Neural progenitor cell (in vitro differentiated cells): ENCODE measurements at regions not wholly inside any gene's neighbourhood (a gene's known extent, or its start where the extent isn't known, plus 50 kb on each side); places are given as distances from the start of the nearest gene placed in this dataset.
A peak's percentile ranks its signal among the peaks of the same experiment; 100 is the strongest.

Source experiments
- DNase-seq: peaks from one replicate; pipeline ENCODE4 v3.0.0-alpha.2; 2016; ENCODE audit warnings: low spot score
- H2AFZ ChIP-seq: fragments of 200-600 bp; sonication (generic); replicated peaks from 2 replicates; pipeline ENCODE4 v1.6.1; 2016; ENCODE audit warnings: antibody characterized with exemption
- H3F3A ChIP-seq: fragments of 200-600 bp; sonication (generic); 2 replicates; pipeline ENCODE4 v1.6.1; 2016; ENCODE audit warnings: antibody characterized with exemption, low read depth
- H3K27ac ChIP-seq: fragments of 200-600 bp; sonication (generic); 2 replicates; pipeline ENCODE4 v1.5.1; 2016; ENCODE audit warnings: mild to moderate bottlenecking
- H3K27me3 ChIP-seq: fragments of 200-600 bp; sonication (generic); 2 replicates; pipeline ENCODE4 v1.6.1; 2016; ENCODE audit warnings: mild to moderate bottlenecking, moderate library complexity
- H3K36me3 ChIP-seq: fragments of 200-600 bp; sonication (generic); 2 replicates; pipeline ENCODE4 v1.5.1; 2016
- H3K4me1 ChIP-seq: fragments of 200-600 bp; sonication (generic); 2 replicates; pipeline ENCODE4 v1.6.1; 2016; ENCODE audit warnings: mixed run types
- H3K4me2 ChIP-seq: fragments of 200-600 bp; sonication (generic); 2 replicates; pipeline ENCODE4 v1.6.1; 2016
- H3K4me3 ChIP-seq: fragments of 200-600 bp; sonication (generic); 2 replicates; pipeline ENCODE4 v1.5.1; 2016
- H3K79me2 ChIP-seq: fragments of 200-600 bp; sonication (generic); 2 replicates; pipeline ENCODE4 v1.6.1; 2016; ENCODE audit warnings: low read depth
- H3K9ac ChIP-seq: fragments of 200-600 bp; sonication (generic); 2 replicates; pipeline ENCODE4 v1.6.1; 2016
- H3K9me3 ChIP-seq: fragments of 200-600 bp; sonication (generic); 2 replicates; pipeline ENCODE4 v1.5.1; 2016; ENCODE audit warnings: low read depth
- H4K20me1 ChIP-seq: fragments of 200-600 bp; sonication (generic); 2 replicates; pipeline ENCODE4 v1.6.1; 2016; ENCODE audit warnings: low read depth
- H3K27ac Mint-ChIP-seq: 3 replicates; pipeline ENCODE4 v1.8.0; 2021; ENCODE audit warnings: mixed read lengths
- H3K27me3 Mint-ChIP-seq: 2 replicates; pipeline ENCODE4 v1.8.0; 2022; ENCODE audit warnings: low read depth, mild to moderate bottlenecking, inconsistent platforms, moderate library complexity, mixed read lengths; ENCODE audit not compliant: insufficient read depth
- H3K36me3 Mint-ChIP-seq: 3 replicates; pipeline ENCODE4 v1.8.0; 2021; ENCODE audit warnings: mixed read lengths
- H3K4me1 Mint-ChIP-seq: 3 replicates; pipeline ENCODE4 v1.8.0; 2021; ENCODE audit warnings: mixed read lengths
- H3K4me3 Mint-ChIP-seq: 3 replicates; pipeline ENCODE4 v1.8.0; 2021; ENCODE audit warnings: mild to moderate bottlenecking, moderate library complexity, mixed read lengths
- H3K9me3 Mint-ChIP-seq: 3 replicates; pipeline ENCODE4 v1.8.0; 2020; ENCODE audit warnings: mixed read lengths
- EZH2 ChIP-seq: fragments of 200-600 bp; sonication (generic); IDR thresholded peaks from 2 replicates; pipeline ENCODE4 v1.6.1; 2017; ENCODE audit warnings: antibody characterized with exemption, mild to moderate bottlenecking, moderate library complexity
- EZH2phosphoT487 ChIP-seq: fragments of 200-600 bp; sonication (generic); IDR thresholded peaks from 2 replicates; pipeline ENCODE4 v1.6.1; 2017; ENCODE audit warnings: antibody characterized with exemption
- TF ChIP-seq, protein P1 (sequence below): fragments of 200-600 bp; sonication (generic); IDR thresholded peaks from 2 replicates; pipeline ENCODE4 v1.5.1; 2017; ENCODE audit warnings: antibody characterized with exemption, mild to moderate bottlenecking

DNA sequence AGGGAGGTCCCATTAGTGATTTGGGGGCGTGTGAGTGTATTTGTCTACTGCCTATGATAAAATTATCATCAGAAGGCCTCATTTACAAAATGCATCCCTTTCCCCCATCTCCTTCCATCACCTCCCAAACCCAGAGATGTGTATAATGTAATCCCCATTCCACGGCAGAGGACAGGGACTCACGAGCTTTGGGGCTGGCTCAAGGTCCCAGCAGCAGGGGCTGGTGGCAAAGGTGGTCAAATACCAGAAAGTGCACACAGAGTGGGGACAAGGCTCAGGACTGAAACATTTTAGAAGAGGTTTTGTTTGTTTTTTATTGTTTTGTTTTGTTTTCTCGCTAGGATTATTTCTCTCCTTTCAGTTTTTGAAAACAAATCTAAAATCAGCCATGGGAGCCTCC, 68.5 kb upstream of the TOP1 start:
- H3K27me3 Mint-ChIP-seq = peaks cover 2% of the 10 kb centered on the region
- Histone ChIP-seq H3K4me2 (peak overlapping the region; percentile 43), H3K27me3 (no peaks in the 10 kb centered on the region), H3K4me1 (peaks cover 14% of the 10 kb centered on the region), H3K79me2 (no peaks in the 10 kb centered on the region), H3K36me3 (no peaks in the 10 kb centered on the region), H3K9me3 (no peaks in the 10 kb centered on the region), H3F3A (no peaks in the 10 kb centered on the region), H3K9ac (no peak overlapping the region), H2AFZ (peak overlapping the region; percentile 85), H4K20me1 (no peaks in the 10 kb centered on the region), H3K4me3 (no peak overlapping the region), H3K27ac (no peak overlapping the region)
- H3K4me3 Mint-ChIP-seq = no peak overlapping the region
- H3K36me3 Mint-ChIP-seq = no peaks in the 10 kb centered on the region
- H3K4me1 Mint-ChIP-seq = peaks cover 11% of the 10 kb centered on the region
- DNase-seq = no peak
- H3K27ac Mint-ChIP-seq = peak overlapping the region; percentile 12
- TF ChIP-seq EZH2 (no peak), EZH2phosphoT487 (no peak)
- TF ChIP-seq, protein P1, sequence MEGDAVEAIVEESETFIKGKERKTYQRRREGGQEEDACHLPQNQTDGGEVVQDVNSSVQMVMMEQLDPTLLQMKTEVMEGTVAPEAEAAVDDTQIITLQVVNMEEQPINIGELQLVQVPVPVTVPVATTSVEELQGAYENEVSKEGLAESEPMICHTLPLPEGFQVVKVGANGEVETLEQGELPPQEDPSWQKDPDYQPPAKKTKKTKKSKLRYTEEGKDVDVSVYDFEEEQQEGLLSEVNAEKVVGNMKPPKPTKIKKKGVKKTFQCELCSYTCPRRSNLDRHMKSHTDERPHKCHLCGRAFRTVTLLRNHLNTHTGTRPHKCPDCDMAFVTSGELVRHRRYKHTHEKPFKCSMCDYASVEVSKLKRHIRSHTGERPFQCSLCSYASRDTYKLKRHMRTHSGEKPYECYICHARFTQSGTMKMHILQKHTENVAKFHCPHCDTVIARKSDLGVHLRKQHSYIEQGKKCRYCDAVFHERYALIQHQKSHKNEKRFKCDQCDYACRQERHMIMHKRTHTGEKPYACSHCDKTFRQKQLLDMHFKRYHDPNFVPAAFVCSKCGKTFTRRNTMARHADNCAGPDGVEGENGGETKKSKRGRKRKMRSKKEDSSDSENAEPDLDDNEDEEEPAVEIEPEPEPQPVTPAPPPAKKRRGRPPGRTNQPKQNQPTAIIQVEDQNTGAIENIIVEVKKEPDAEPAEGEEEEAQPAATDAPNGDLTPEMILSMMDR = no peak
- no peaks in the 10 kb centered on the region for H3K9me3 Mint-ChIP-seq

DNA sequence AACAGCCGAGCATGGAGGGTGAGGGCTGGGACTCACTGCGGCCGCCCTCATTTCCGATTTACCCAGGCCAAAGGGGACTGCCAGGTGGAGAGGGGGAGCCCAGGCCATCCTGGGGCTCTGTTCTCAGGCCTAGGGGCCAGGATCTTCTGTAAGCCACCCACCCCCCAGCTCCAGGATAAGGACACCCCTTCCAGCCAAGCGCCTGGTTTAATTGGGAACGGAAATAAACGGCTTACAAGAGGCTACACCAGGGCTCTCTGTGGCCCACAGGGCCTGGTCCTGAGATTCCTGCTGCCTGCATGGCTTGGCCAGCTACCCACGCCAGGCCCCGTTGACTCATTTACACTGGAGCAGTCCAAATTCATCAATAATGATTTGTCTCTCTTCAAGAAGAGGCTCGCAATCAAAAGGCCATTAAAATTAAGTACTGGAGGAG, 68.1 kb upstream of the TOP1 start:
- H3K9me3 ChIP-seq = no peaks in the 10 kb centered on the region
- H3K27me3 ChIP-seq = no peaks in the 10 kb centered on the region
- no peaks in the 10 kb centered on the region for H3F3A ChIP-seq
- H3K4me2 ChIP-seq = no peak overlapping the region
- no peaks in the 10 kb centered on the region for H3K36me3 Mint-ChIP-seq
- no peak overlapping the region for H3K4me3 ChIP-seq
- H3K9ac ChIP-seq = no peak overlapping the region
- H3K36me3 ChIP-seq = no peaks in the 10 kb centered on the region
- H3K4me3 Mint-ChIP-seq = no peak overlapping the region
- peaks cover 14% of the 10 kb centered on the region for H3K4me1 ChIP-seq
- peaks cover 2% of the 10 kb centered on the region for H3K27me3 Mint-ChIP-seq
- no peak for DNase-seq
- no peak overlapping the region for H3K27ac ChIP-seq
- peak overlapping the region; percentile 85 for H2AFZ ChIP-seq
- H3K27ac Mint-ChIP-seq = no peak overlapping the region
- H3K9me3 Mint-ChIP-seq = no peaks in the 10 kb centered on the region
- H3K4me1 Mint-ChIP-seq = peaks cover 11% of the 10 kb centered on the region
- no peaks in the 10 kb centered on the region for H4K20me1 ChIP-seq
- no peak for TF ChIP-seq EZH2
- TF ChIP-seq EZH2phosphoT487 = no peak
- TF ChIP-seq, protein P1 = no peak
- H3K79me2 ChIP-seq = no peaks in the 10 kb centered on the region

DNA sequence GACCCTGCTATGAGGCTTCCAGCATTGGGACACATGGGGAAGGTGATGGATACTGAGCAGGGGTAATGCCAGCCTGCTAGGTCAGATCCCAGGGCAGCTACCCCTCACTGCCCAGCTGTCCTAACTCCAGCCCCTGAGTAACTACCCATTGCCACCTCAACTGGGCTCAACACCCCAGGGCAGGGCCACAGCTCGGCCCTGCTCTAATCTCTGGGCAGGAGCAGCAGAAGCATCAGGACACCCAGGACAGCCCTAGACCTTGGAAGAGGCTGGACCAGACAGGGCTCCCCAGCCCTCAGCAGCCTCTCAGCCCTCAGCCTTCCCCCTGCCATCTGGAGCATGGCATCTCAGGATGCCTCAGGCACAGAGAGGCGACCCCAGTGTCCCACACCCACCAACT, 67.4 kb upstream of the TOP1 start:
- H3K9ac ChIP-seq = no peak overlapping the region
- Mint-ChIP-seq H3K4me3 (no peak overlapping the region), H3K27ac (no peak overlapping the region), H3K4me1 (peaks cover 11% of the 10 kb centered on the region), H3K36me3 (no peaks in the 10 kb centered on the region), H3K9me3 (no peaks in the 10 kb centered on the region), H3K27me3 (peaks cover 2% of the 10 kb centered on the region)
- peaks cover 14% of the 10 kb centered on the region for H3K4me1 ChIP-seq
- H2AFZ ChIP-seq = no peak overlapping the region
- no peak for DNase-seq
- H3K79me2 ChIP-seq = no peaks in the 10 kb centered on the region
- H3K9me3 ChIP-seq = no peaks in the 10 kb centered on the region
- no peaks in the 10 kb centered on the region for H3F3A ChIP-seq
- no peaks in the 10 kb centered on the region for H3K36me3 ChIP-seq
- no peak overlapping the region for H3K27ac ChIP-seq
- no peaks in the 10 kb centered on the region for H3K27me3 ChIP-seq
- H4K20me1 ChIP-seq = no peaks in the 10 kb centered on the region
- no peak for TF ChIP-seq EZH2phosphoT487
- TF ChIP-seq EZH2 = no peak
- TF ChIP-seq, protein P1 = no peak
- no peak overlapping the region for H3K4me2 ChIP-seq
- no peak overlapping the region for H3K4me3 ChIP-seq
